Urothelium cell line (cell line): ENCODE measurements at regions not wholly inside any gene's neighbourhood (a gene's known extent, or its start where the extent isn't known, plus 50 kb on each side); places are given as distances from the start of the nearest gene placed in this dataset.

Experiments
- DNase-seq: peaks from one replicate; pipeline ENCODE4 v3.0.0; 2011; ENCODE audit warnings: low spot score, mixed read lengths
- FAIRE-seq: peaks from 2 replicates; lab custom pipeline; 2011; peaks lifted over from hg19 to GRCh38; lab: Jason Lieb, UNC

GRCh38 chr7:156549636-156550035 is 90.9 kb upstream of the RNF32 start:
- FAIRE-seq (no peak), DNase-seq (no peak)

GRCh38 chr7:156547884-156548561 is 92.6 kb upstream of the RNF32 start:
- FAIRE-seq (no peak), DNase-seq (no peak)

- FAIRE-seq (no peak), DNase-seq (no peak)
Measured at GRCh38 chr7:156545979-156546378, 94.6 kb upstream of the RNF32 start.

- DNase-seq (no peak), FAIRE-seq (no peak)
Measured at GRCh38 chr7:156544919-156545715, 95.5 kb upstream of the RNF32 start.

DNA sequence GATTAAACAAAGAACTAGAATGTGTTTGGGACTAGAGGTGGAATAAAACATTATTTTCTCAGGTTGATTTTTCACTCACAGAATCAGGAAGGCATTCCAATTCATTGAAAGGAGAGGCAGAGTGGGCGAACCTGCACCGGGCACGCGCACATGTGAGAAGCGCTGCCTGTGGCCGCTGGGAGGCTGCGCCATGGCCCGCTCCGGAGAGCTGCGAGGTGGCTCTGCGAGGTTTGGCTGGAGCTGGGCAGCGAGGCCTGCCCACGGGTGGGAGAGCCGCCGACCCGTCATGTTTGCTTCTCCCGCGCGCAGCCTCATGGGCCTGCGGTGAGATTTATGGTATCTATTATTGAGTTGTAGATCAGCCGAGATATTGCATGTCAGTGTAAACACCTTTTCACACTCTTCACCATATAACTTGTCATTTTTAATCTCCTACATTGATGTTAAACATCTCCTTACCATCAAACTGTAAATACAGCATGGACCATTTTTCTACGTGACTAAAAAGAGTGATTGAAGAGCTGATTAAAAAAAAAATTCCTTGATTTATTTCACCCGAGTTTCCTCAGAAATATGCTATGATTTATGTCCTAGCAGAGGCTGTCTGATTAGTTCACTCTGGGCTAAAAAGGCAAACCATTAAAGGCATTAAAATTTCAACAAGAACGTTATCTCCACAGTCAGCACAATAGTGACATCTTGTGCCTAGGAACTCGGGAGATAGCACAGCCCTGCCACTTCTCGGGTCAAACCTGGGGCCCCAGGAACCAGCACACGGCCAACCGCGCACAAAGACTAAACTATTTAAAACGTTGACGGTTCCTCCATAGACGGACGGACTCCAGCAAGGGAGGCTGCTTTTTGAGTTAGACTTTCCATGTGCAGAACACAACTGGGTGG is 96.6 kb upstream of the RNF32 start:
- FAIRE-seq, result no peak

DNA sequence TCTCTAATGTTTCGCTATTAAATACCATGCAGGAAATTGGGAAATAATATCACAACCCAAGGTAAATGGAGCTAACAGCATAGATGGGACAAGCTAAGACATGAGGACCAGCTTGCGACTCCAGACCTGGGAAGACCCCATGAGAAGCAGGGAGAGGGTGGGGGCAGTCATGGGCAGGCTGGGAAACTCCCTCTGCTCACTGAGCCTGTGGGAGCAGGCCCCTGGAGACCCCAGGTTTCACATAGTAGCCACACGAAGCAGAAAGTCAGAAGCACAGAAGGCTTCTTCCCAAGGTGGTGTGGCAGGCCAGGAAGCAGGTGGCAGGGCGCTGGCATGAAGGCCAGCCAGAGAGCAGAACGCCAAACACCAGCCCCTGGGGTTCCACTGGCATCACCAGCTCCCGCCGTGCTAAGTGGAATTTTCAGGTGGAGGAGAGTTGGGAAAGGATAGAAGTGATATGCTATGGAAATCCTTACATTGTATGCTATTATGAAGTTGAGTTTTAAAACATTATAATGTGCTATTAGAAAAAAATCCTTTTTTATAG is 99.9 kb upstream of the RNF32 start:
- FAIRE-seq, result no peak
- DNase-seq, result no peak

More for the DNA sequence above, 96.6 kb upstream of the RNF32 start:
- DNase-seq, result no peak

- no peak for FAIRE-seq
Measured at GRCh38 chr7:156539999-156540398, 100.6 kb upstream of the RNF32 start.

GRCh38 chr7:156537006-156537405 is 103.6 kb upstream of the RNF32 start:
- FAIRE-seq (no peak), DNase-seq (no peak)

More at GRCh38 chr7:156539999-156540398, 100.6 kb upstream of the RNF32 start:
- DNase-seq, result no peak

DNA sequence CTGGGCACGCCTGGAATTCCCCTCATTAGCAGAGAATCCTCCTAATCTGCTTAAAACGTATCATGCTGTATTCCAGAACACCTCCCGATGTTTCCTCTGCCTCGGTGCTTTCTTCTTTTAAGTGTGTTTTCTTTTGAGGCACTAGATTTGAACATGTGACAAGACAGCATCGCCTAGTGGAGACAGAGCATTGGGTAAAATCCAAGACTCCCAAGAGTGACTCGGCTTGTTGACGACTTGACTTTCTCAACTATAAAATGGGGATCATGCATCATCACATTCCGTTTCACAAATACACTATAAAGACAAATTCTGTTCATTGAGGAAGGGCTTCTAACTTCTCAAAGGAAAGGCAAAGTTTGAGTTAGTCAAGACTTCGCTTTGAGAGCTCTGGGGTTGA is 105.6 kb upstream of the RNF32 start:
- FAIRE-seq, result no peak
- DNase-seq, result no peak

GRCh38 chr7:156533964-156534363 is 106.6 kb upstream of the RNF32 start:
- FAIRE-seq, result no peak
- no peak for DNase-seq

DNA sequence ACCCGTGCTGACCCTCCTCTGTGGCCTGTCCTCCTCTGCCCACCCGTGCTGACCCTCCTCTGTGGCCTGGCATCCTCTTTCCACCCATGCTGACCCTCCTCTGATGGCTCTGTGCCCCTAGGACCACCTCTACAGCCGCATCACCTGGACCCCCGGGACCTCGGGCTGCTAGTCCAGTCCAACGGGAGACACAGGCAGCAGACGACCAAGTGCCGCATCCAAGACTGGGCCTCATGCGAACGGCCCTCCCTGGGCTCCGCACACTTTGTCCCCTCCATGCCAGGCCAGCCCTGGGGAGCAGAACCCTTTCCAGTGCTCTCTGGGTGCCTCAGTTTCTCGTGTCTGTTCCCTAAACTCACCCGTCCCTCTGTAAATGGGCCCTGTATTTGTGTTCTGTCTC is 107.2 kb upstream of the RNF32 start:
- DNase-seq (no peak), FAIRE-seq (no peak)

DNA sequence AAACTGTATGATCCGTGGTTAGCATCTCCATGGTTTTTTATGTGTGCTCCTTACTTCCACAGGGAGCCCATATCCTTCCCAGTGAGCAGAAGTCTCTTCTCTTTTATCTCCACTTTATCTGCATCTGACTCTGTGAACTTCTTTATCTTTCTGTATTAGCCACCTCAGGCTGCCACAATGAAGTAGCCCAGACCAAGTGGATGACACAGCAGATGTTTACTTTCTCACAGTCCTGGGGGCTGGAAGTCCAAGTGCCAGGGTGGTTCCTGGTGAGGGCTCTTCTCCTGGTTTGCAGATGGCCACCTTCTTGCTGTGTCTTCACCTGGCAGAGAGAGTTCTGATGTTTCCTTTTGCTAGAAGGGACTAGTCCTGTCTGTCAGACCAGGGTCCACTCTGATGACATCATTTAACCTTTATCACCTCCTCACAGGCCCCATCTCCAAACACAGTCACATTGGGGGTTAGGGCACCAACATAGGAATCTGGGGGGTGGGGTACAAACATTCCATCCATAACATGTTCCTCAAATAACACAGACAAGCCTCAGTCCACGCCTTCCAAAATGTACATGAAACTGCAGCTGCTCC is 108.5 kb upstream of the RNF32 start:
- FAIRE-seq (no peak), DNase-seq (no peak)

- DNase-seq, result no peak
- FAIRE-seq, result no peak
Measured at GRCh38 chr7:156529956-156530355, 110.6 kb upstream of the RNF32 start.

GRCh38 chr7:156527458-156527890 is 113.1 kb upstream of the RNF32 start:
- FAIRE-seq, result no peak

DNA sequence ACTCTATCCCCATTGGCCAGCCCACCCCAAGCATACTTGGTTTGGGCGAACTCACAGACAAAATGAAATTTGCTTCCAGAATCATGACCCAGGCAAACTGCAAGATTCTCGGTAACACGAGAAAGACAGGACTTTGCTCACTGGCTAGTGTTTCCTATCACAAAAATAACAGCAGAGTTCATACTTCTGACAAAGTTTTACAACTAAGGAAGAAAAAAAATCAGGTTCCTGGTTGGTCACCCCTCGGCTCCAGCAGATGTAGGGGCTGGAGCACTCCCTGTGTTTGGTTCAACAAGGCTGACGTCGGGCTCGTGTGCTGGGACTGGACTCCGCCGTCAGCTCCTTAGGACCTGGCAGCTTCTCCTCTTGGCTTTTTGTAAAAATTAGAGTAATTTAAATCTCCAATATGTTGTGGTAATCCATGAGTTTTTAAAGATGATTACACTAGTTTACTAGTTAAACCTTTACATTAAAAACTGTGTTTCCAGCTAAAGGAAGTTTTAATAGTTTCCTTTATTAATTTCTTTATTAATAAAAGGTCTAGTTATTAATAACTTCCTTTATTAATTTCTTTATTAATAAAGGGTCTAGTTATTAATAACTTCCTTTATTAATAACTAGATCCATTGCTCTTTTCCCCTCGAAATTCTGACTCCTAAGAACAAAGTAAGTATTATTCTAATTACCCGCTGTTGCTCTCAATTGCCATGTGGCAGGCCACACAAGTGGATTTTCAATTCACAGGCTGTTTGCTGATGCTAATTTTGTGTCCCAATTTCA is 115.6 kb upstream of the RNF32 start:
- FAIRE-seq (no peak), DNase-seq (no peak)

More at GRCh38 chr7:156527458-156527890, 113.1 kb upstream of the RNF32 start:
- no peak for DNase-seq

DNA sequence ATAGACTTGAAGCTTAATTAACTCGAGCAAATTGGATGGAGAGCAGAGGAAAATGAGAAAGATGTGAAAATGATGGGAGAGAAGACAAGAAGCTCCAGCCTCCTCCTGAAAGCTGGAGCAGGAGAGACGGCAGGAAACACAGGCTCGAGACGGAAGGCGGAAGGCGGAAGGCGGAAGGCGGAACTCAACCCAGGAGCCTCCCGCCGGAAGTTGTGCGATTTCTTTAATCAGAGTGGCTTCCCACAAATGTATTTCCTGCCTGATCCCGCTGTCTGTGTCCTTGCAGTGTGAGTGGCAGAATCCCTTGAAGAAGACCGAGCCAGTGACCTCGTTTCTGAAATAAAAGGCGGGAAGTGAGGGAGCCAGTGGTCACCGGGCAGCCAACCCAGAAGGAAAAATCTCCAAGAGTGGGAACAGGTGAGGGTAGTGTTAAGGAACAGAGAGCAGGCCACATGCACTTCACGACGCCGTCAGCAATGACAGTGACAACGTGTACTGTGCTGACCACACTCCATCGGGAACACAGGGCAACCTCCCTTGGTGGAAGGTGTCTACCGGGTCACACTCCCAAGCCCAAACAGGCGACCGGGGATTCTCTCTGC is 117.0 kb upstream of the RNF32 start:
- no peak for DNase-seq
- no peak for FAIRE-seq

GRCh38 chr7:156522801-156523200 is 117.8 kb upstream of the RNF32 start:
- FAIRE-seq (no peak), DNase-seq (no peak)

DNA sequence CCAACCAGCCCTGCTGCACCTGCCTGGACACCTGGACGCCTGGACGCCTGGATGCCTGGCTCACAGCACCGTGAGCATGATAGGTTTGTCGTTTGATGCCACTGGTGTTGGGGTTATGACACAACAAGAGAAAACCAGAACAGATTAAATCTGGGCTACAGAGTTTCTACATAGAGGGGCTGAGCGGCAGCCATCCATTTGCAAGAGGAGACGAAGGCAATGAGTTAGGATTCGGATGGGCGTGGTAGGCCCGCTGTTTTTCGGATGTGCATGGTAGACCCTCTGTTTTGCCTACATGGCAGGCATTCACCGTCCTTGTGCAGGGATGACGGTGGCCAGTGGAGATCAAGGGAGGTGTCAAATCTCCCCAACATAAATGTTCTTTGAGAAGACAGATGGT is 121.5 kb upstream of the RNF32 start:
- FAIRE-seq (no peak), DNase-seq (no peak)

DNA sequence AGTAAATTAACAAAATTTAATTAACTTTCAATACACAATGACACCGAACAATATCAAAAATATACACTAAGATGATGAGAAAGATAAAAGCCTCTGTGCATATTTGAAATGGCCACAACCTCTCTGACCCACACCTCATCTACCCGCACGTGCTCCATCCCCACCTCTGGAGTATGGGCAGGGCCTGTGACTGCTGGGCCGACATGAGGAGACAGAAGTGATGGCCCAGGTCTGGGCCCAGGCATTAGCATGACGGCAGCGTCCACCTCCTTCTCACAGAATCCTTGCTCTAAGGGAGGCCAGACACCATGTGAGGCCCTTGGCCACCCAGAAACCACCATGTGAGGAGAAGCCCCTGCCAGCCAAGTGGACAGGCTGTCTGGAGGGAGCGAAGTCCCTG is 122.1 kb upstream of the RNF32 start:
- FAIRE-seq (no peak), DNase-seq (no peak)
